Ureter (tissue), 1 donor: ENCODE measurements at regions not wholly inside any gene's neighbourhood (a gene's known extent, or its start where the extent isn't known, plus 50 kb on each side); places are given as distances from the start of the nearest gene placed in this dataset.
A peak's percentile ranks its signal among the peaks of the same experiment; 100 is the strongest.
"Not testable (repeated sequence)": the region's sequence is repeated elsewhere in the genome, so short reads cannot be mapped to it uniquely, and the experiment has no call there.

Experiments
- DNase-seq: peaks from one replicate; pipeline ENCODE4 v3.0.0-alpha.2; 2020; ENCODE audit warnings: low spot score
- donor health status: DM: yes; HTN: yes; CAD: no.

DNA sequence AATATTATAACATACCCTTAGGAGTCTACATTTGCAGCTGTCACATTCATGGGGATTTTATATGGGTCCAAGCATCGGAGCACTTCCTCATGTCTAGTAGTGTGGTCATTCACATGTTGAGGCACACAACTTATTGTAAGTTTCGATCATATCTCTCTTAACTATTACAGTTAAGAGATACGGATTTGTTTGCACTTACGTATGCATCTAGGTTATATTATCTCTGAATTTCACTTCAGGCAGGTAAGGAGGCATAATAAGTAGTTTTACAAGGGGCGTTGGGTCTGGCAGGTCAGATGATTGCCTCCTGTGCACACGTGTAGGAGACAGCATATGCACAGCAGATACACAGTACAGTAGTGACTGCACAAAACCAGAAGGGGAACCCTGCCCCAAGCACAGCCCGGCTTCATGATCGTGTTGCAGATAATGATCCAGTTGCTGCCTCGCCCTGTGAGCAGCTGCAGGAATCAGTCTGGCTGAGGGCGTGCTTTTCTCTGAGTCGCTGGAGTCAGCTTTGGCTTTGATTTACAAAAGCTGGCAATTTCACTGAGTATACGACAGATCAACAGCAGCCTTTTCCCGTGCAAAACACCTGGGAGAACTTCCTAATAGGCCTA is 302.9 kb upstream of the GATB start:
- peak; percentile 58 for DNase-seq

DNA sequence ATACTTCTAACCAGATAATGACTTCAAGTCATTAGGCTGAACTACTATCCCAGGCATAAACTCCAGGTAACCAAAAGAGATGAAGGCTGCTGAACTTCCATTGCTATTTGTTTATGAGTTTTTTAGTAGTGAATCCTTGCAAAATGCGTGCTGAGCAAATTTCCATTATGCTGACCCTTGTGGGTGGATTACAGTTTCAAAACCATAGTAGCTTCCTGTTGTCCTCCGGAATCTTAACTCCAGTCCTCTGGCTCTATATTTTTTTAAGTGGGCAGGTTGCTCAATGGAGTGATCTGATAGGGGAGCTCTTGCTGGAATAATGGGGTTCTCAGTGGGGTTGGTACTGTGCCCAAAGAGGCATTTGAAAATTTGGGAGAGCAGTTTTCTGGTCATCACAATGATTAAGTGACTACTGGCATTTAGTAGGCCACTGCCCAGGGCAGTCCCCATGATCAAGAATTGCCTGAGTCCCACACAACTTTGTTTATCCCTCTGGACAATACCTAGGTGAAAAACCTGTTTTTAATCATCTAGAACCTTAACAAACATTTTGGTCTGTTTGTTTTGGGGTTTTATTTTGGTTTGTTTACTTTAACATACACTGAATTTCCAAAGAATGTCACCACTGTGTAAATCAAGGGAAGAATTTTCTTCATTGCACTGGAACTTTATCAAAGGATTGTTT is 302.3 kb upstream of the GATB start:
- no peak for DNase-seq

DNA sequence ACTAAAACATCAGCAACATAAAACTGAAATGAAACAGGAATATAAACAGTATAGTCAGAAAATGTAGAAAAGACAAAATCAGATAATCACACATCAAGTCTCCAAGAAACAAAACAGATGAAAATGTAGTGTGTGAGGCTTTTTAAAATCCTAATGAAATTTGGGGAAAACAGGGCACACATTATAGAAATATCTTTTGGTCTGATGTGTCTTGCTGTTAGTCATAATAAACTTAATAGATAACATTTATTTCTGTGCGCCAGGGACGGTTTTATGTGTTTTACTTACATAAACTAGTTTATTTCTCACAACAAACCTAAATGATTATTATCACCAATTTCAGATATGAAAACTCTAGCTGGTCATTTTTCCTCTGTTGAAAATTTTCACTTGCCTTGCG is 293.9 kb upstream of the GATB start:
- no peak for DNase-seq

DNA sequence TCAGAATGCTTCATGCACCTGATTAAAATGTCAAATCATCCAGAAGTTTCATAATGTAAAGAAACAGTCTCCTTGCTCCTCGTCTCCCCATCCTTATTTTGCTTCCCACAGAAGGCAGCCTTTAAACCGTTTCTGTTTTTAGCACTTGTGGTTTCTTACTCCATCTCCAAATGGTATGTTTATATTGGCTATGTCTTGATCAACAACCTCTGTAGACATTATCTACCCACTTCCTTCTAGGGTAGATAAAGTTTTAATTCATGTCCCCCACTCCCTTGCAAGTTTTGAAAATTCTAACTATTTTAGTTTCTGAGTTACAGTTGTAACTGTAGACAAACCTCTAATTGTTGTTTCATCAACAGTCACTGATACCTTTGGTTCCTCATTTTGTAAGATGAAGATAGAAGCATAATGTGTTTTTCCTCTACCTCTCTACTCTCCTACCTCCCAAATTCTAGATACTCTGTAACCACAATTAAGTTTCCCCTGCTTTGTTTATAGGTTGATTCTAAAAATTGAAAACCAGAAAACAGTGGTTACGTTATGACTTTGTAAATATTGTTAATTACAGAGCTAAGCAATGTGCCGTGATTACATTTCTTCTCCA is 291.7 kb upstream of the GATB start:
- no peak for DNase-seq

DNA sequence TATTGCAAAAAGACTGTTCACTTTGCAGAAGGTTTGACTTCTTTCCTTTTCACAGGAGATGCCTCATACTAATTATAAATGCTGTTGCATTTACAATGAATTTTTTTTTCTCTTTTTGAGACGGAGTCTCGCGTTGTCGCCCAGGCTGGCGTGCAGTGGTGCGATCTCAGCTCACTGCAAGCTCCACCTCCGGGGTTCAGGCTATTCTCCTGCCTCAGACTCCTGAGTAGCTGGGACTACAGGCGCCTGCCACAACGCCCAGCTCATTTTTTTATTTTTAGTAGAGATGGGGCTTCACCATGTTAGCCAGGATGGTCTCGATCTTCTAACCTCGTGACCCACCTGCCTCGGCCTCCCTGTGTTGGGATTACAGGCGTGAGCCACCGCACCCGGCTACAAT is 290.5 kb upstream of the GATB start:
- DNase-seq = not testable (repeated sequence)

DNA sequence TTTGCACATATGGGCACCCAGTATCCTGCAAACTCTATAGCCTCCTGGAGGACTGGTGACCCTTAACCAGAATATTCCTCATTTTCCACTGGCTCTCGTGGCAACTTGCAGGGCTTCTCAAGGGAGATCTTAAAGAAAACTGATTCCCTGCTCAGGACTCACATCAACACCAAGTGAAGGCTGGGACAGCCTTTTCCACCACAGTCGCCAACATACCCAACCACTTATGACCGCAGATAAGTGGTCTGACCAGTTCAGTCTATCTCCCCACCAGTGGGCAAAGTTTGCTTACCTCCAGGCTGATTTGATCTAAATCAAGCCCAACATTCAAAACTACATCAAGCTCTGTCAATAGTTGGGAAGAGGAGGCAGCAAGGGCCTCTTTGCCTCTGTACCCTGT is 289.3 kb upstream of the GATB start:
- no peak for DNase-seq

DNA sequence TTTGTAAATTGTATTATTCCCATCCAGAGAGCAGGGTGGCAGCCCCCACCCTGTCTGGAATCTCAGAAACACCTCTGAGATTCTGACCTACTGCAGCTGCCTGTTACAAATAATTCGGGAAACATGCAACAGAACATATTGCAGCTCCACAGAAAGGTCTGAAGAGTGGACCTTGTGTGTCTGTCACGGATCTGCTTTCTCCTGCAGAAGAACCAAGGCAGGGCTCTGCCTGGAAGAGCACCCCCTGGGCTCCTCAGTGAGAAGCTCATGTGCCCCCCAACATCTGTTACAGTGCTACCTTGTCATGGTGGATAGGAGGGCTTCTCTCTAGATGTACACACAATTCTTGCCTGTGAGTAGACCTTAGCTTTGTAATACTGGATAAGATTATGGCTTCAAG is 286.6 kb upstream of the GATB start:
- DNase-seq = no peak

DNA sequence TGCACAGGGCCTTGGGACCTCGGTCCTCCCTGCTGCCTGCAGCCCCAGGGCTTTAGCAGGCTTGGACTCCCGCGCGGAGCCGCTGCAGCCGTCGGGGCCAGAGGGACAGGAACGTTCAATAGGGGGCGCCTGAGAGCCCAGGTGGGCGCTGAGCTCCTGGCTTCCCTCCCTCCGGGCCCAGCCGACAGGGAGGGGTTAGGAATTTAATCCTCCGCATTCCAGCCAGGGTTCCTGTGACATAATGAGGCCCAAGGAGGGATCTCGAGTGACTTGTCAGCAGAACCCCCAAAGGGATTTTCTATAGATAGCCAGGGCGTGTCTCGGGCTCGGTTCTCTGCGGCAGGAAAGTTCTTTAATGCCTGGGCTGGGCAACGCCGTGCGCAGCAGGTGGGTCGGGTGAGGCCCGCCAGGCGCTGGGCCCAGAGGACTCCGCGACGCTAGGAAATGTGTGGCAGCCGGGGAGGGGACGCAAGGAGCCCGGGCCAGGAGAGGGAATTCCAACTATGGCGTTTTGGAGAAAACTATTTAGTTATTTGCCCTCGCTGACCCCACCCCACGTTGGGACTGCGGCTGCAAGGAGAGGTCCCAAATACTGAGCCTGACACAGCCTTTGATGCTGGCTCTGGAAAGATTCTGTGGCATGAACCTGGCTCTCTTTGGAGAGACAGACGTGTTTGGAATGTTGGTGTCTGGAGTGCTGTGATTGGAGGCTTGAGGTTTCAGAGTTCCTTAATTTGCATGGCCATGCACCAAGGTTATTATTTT is 285.2 kb upstream of the GATB start:
- peak; percentile 53 for DNase-seq

DNA sequence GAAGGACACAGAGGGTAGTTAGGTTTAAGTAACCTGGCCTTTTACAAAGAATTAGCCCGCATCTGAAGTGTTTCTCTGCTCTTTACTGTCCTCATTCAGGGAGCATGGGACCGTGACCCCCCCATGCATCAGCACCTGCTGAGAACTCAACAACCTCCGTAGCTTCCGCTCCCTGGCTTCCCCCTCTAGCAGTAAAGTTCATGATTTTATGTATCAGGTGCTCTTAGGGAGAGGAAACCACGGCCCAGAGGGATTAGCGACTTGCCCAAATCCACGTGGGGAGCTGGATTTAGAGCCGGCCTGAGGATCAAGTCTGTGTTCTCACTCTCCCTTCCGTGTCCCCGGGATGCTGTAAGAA is 284.6 kb upstream of the GATB start:
- no peak for DNase-seq

DNA sequence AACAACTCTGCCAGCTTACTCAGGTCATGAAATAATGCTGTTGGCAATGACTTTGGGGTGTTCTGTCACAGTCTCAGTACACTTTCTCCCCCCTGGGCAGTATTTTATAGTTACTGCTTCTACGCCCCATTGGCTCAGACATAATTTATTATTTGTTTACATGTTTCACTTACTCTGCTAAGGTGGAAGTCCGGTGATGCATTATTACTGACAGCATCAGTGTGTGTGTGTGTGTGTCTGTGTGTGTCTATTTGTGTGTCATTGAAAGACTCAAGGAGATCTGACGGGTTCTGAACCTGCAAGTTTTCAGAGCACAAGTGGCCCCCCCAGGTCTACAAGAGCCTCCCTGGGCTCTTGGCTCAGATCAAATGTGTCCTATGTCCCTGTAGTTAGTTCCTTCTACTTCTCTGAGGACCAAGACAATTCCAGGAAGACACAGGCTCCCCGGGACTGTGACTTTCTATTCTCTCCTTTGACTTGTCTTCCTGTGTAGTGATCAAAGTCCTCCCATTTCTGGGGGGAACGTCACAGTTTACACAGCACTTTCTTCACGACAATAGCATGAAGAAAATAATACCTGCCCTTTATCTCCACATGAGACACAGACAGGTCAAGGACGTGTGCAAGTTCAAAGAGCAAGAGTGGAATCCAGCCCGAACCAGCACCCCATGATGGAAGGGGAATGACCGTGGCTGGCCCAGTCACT is 283.7 kb upstream of the GATB start:
- no peak for DNase-seq

DNA sequence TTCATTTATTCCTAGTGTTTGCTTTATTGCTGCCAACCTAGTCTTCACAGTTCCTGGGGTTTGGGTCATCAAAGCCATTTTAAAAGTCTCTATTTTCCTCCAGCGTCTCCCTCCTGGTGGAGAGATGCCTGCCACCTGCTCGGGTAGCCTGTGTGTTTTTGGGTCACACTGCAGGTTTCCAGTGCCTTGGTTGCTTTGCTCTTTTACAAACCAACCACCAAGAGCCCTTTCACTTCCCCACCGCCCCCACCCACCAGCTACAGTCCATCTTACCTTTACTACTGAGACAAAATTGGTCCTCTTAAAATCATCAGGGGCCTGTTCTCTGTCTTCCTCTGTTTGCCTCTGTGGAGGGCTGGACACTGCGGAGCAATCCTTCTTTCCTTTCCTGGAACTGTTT is 280.5 kb upstream of the GATB start:
- no peak for DNase-seq

DNA sequence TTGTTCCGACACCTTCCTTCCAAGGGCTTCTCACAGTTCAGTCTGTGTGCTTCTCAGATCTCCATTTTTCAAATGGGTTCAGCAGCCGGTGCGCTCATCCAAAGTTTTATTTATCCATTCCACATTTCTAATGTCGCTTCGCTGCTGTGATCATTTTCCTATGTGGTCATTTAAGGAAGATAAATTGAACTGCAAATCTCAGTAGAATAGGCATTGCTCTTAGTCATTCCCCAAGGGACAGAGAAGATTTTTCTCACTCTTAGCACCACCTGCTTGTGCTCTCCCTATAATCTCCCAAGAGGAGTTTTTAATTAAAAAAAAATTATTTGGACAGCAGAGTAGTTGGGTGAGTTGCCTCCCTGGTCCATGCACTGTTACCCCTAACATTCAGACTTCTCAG is 278.9 kb upstream of the GATB start:
- no peak for DNase-seq

DNA sequence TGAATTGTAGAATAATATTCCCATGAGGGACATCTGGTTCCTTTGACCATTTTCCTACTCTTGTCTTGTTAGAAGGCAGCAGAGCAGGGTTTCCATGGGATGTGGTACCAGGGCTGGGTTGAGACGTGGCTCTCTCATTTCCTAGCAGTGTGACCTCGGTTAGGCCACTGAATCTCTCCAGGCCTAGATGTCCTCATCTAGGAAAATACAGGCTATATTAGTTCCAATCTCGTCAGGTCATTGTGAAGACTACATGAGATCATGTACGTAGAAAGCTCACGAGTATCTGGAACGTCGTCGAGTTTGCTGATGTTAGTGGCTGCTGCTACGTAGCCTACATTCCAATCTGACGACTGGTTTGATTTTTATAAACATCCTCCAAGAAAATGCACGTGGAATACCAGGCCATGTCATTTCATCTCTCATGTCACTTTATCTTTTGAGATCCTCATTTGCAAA is 278.2 kb upstream of the GATB start:
- DNase-seq = no peak

DNA sequence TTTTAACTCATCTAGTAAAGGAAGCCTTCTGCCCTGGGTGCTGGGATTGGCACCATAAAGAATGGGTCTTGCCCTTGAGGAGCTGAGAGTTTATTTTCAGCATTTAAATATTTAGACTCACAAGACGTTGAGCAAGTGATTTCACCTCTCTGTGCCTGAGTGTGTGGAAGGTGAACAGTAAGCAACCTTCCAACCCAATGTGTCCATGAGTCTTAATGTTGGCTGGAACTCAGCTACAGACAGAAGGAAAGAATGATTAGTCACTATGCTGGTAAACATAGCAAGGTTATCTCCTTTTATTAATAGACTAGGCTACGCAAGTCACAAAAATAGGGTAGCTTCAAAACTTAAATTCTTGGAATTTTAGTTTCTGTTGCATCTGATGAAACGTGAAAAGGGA is 277.4 kb upstream of the GATB start:
- DNase-seq = no peak

DNA sequence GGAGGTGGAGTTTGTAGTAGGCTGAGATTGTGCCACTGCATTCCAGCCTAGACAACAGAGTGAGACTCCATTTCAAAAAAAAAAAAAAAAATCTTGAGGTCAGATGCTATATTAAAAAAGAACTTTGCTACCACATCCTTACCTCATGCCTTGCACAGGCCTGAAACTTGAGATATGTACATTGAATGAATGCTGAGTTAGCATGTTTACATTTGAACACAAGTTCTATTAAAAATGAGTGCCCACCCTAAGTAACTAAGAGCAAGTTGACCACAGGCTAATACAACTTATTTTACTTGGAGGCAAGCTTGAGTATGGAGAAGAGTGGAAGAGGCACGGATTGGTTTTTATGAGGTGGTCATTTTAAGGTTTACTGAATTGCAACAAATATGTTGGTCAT is 276.6 kb upstream of the GATB start:
- DNase-seq = no peak

DNA sequence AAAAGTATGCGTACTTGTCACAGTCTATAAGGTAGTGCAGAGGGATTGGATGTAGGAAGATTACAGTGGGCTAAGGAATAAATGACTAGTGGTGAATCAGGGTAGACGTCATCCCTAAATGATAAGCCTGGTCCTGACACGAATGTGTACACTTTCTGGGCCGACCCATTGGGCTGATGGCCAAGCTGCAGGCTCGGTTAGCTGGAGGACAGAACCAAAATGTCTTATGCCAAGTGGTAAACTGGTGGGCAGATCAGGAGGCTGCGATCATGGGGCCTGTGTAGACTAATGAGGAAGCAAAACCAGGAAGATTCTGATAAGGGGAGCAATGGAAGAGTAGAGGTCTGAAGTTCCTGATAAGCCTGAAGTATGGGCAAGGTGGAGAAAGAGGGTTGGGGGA is 272.8 kb upstream of the GATB start:
- no peak for DNase-seq

DNA sequence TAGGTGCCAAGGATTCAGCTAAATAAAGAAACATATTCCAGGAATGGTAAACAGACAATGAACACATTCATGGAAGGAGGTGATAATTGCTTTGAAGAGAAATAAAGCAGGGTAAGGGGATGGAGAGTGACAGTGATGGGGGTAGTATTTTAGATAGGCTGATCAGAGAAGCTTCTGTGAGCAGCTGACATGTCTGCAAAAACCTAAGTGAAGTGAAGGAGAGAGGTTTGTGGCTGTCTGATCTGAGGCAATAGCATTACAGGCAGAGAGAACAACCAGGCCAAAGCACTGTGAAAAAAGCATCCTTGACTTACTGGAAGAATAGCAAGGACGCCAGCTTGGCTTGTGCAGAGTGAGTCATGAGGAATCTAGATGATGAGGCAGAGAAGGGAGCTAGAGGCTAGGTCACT is 271.9 kb upstream of the GATB start:
- DNase-seq = no peak

DNA sequence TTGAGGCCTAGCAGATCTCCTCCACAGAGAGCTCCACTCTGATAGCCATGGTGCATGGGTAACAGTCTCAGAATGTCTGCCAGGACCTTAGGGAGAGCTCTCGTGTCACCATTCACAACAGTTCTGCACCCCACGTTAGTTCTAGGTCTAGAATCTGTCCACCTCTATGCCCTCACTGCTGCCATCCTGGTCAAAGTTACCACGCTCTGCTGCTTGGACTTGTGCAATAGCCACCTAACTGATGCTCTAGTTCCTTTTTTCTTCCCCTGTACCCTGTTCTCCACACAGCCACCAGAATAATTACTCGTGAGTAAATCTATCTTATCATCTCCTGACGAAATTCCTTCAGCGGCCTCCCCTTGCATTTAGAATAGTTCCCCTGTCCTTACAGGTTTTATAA is 268.8 kb upstream of the GATB start:
- no peak for DNase-seq

DNA sequence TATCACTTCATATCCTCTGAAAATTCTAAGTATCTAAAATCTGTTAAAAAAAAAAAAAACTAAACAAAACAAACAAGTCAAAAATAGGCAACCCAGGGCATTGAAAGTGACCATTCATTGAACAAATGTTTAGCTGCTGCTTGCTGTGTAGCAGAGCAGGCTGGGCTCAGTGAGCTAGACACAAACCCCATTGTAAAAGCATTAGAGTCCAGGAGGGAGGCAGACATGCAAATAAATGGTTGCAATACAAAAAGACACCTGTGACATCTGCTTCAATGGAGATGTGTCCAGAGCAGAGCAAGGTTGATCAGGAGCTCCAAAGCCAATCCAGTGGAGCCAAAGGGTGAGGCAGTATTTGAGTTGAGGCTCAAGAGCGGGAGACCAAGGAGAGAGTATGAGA is 267.3 kb upstream of the GATB start:
- DNase-seq = no peak

DNA sequence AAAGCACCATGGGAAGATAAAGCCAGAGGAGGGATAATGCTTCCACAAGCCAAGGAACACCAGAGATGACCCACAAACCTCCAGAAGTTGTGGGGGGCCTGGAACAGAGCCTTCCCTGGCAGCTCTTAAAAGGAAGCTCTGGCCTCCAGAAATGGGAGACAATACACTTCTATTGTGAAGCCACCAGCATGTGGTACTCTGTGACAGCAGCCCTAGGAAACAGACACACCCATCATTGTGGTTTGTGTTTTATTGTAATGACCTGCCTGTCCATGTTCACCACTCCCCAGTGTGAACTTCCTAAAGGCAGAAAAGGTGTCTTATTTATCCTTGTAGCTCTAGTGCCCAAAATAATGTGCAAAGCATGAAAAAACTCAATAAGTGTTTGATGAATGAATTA is 264.1 kb upstream of the GATB start:
- no peak for DNase-seq

DNA sequence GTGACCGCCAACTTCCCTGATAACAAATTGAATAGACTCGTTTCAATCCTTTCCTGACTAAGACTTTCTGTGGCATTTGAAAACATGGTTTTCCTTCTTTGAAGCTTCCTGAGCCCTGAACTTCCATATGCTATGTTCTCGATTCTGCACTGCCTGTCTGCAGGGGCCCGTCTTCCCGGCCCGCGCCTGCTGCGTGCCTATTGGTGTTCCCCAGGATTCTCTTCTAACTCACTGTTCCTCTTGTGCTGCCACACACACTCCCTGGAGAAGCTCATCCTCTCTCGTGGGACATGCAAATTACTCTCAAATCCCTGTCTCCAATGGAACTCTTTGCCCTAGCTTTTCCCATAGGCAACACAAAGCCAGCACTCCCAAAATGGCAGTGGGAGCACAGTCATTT is 262.9 kb upstream of the GATB start:
- DNase-seq = no peak

DNA sequence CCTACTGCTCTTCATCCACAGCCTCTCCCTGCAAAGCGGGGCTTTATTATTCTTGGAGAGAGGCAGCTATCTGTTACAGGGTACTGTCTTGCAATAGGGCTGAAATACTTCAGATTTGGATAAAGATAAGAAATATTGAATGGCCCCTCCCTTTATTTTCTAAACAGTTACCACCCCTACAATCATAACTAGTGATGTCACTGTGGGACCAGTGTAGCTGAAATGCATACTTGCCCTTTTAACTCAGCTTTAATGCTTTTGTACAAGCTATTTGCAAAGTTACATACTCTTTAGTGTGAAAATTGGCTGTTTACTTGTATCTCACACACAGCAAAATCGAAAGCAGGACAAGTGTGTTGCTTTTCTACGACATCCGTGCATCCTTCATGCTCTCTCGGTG is 261.7 kb upstream of the GATB start:
- DNase-seq = no peak
